Stimulated activated CD8-positive, alpha-beta memory T cell treated with anti-CD3 and anti-CD28 coated beads, Interleukin-7, amount 100 ng/mL, for 48 hours (primary cell): ENCODE measurements at regions not wholly inside any gene's neighbourhood (a gene's known extent, or its start where the extent isn't known, plus 50 kb on each side); places are given as distances from the start of the nearest gene placed in this dataset.
"Not testable (repeated sequence)": the region's sequence is repeated elsewhere in the genome, so short reads cannot be mapped to it uniquely, and the experiment has no call there.

Source experiments
- DNase-seq, 2 donors: peaks; one replicate each; pipeline ENCODE4 v3.0.0-alpha.2; 2020; ENCODE audit warnings: low read depth in 1 of 2; ENCODE audit errors: extremely low read depth in 1 of 2

DNA sequence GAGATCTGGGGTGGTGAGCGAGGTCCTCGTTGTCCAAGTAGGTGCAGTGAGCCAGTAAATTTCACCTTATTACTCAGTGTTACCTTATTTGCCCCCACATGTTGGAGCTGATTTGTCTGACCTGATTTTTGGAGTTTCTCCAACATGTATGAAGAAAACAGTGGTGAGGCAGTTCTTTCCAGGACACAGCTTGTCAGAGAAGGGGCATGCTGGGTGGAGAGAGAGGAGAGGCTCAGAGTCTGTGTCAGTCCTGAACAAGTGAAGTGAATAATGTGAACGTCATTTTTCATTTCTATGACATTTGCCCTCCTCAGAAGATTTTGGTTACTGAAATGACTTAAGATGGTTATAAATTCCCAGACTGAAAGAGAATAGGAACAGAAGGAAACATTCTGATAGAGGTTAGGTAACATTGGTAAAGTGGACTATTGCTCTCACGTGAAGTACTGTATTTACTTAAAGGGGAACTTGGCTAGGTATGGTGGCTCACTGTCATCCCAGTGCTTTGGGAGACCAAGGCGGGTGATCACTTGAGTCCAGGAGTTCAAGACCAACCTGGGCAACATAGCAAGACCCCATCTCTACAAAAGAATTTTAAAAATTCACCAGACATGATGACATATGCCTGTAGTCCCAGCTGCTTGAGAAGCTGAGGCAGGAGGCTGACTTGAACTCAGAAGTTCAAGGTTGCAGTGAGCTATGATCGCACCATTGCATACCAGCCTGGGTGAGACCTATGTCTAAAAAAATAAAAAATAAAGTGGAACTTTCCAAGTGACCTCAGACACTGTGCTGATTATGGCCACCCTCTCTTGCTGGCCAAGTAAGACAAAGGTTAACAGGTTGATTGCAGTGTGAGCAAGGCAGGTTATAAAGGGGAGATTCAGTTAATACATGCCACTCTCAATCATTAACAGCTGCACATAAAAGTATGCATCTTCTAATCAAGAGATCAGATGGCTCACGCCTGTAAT, 184.3 kb downstream of the EDN1 start:
- no peak for DNase-seq

DNA sequence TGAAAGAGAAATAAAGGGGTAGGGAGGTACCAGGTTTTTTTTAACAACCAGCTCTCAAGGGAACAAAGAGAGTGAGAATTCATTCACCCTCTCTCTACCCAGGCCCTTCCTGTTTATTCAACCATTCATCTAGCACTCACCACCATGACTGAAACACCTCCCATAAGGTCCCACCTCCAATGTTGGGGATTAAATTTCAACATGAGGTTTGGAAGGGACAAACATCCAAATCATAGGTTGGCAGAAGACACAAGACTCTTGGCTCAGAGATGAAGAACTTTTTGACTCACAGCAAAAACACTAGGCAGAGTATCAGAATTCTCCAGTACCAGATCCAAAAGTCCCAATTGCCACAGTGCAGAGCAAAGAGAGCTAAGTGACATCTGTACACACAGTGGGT, 186.3 kb downstream of the EDN1 start:
- no peak for DNase-seq

- no peak for DNase-seq
Measured at GRCh38 chr6:12477616-12478015, 187.5 kb downstream of the EDN1 start.

DNA sequence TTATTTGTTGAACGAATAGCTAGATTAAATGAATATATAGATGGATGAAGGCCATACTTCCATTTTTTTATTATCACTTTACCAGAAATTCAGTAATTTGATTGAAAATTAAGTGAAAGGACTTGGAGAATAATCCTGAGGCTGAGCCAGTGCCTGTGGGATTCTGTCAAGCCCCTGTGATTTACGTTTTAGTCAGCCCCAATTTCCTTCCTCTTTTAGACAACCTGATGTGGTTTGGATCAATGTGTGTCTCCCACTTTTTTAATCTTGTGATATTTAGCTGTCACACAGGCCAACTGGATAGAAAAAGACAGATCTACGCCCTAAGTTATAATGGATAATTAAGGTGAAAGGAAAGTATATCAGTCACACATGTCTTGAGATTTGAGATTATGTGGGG, 188.8 kb downstream of the EDN1 start:
- no peak for DNase-seq

DNA sequence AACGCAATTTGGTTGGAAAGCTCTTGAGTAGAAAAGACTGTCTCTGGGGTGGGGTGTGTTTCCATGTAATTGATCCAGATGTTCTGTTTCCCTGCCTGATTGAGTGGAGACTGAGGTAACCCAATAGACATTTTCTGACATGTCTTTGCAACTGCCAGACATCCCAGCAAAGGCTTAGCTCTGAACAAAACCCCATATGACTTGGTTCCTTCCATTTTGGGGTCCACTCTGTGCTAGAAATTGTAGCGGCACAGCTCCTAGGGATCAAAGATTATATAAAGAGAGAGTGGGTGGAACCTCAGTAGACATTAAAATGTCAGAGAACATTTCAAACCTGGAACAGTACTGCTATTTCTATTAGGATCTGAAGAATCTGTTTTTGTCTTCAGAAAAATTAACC, 189.3 kb downstream of the EDN1 start:
- DNase-seq: no peak

DNA sequence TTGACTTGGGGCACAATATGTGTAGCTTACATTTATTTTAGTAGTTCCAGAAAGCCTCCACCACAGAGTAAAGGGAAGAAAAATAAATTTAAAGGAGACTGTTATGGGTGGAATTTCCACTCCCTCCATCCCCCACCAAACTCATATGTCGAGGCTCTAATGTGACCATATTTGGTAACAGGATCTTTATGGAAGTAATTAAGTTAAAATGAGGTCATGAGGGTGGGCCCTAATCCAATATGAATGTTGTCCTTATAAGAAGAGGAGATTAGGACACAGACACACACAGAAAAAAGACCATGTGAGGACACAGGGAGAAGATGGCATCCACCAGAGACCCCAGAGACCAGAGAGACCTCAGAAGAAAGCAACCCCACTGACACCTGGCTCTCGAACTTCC, 189.7 kb downstream of the EDN1 start:
- DNase-seq: no peak

- DNase-seq: no peak
Measured at GRCh38 chr6:12480379-12480778, 190.2 kb downstream of the EDN1 start.

- no peak for DNase-seq
Measured at GRCh38 chr6:12481292-12481691, 191.1 kb downstream of the EDN1 start.

- DNase-seq: no peak
Measured at GRCh38 chr6:12481850-12482249, 191.7 kb downstream of the EDN1 start.

- no peak for DNase-seq
Measured at GRCh38 chr6:12482386-12483375, 192.5 kb downstream of the EDN1 start.

DNA sequence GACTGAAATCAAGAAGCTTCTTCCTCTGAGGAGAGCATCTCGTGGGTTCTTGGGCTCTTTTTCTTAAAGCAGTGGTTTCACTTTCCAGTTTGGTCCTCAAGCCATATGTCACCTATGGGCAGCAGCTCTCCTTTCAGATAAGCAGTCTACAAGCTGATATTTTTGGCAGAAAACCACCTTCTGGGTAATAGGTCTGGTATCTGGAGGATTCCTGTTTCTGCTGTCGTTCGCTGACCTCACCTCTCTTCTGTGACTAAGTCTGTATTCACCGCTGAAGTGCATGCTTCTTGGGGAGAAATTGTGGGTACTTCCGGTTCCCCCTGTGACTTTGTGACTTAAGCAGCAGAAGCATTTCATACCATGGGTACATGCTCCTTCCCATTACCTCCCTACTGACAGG, 193.6 kb downstream of the EDN1 start:
- DNase-seq: peak in 1 of 2 donors; percentile 7

- no peak for DNase-seq
Measured at GRCh38 chr6:12484519-12484918, 194.4 kb downstream of the EDN1 start.

DNA sequence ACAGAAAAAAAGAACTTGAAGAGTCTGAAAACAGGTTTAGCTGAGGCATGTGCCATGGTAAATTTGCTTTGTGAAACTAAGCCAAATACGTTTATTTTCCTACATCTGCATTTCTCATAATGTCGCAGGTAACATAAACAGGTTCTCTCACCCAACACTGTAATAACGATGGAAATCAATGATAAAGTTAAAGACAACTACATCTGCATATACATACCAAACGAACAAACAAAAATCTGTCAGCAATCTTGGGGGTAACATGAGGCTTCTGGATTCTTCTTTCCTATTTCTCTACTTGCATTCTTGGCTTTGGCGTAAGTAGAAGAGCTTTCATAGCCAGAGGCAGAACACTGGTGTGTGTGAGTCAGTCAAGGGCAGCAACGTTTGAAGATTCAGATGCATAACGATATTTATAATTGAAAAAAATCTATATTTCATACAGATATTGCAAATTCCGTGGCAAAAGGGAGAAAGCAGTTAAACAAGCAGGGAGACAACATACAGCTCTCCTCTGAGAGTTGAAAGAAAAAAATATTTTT, 195.1 kb downstream of the EDN1 start:
- DNase-seq: no peak

DNA sequence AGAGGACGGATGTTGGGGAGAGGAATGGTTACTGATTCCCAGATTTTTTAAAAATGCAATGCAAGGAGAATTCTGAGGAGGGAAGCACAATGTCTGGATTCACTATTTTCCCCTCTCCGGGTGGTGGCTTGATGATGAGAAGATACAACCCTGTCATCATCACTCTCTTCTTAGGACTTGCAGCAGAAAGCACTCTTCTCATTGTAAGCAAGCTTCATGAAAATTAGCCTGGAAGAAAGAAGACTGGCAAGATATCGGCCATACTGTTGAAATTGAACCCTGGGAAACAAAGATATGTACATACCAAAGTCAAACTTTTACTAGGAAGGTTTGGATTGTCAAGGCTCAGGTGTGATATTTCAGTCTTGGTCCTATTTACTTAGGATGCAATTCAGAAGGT, 195.7 kb downstream of the EDN1 start:
- no peak for DNase-seq

DNA sequence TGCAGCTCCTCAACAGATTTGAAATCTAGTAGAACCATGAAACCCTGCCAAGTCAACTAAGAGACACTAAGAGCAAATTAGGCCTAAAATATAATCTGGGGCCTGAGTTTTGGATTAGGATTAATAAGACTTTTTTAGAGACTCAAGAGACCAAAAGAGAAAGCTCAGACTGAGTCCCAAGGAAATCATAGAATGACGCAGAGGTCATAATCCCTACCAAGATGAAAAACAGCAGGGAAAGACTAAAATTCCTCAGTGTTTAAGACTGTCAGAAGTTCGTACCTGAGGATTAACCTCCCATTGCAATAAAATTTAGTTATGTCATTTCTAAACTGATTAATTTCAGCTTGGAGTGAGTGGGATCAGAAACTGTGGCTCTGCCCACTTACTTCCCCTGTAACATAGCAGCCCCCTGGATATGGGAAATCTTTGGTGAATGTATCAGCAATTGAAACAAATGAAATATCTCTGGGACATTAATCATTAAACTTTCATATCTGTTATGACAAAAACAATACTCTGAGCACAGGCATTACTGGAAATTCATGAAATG, 200.3 kb downstream of the EDN1 start:
- no peak for DNase-seq

- DNase-seq: peak in 1 of 2 donors; percentile 26
Measured at GRCh38 chr6:12490904-12491571, 200.9 kb downstream of the EDN1 start.

DNA sequence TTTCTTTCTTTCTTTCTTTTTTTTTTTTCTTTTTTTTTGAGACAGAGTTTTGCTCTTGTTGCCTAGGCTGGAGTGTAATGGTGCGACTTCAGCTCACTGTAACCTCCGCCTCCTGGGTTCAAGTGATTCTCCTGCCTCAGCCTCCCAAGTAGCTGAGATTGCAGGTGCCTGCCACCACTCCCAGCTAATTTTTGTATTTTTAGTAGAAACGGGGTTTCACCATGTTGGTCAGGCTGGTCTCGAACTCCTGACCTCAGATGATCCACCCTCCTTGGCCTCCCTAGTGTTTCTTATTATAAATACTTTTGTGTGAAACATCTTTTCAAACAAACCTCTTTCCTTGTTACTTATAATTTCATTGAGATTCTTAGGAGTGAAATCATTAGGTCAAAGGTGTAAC, 202.8 kb downstream of the EDN1 start:
- DNase-seq: not testable (repeated sequence)

DNA sequence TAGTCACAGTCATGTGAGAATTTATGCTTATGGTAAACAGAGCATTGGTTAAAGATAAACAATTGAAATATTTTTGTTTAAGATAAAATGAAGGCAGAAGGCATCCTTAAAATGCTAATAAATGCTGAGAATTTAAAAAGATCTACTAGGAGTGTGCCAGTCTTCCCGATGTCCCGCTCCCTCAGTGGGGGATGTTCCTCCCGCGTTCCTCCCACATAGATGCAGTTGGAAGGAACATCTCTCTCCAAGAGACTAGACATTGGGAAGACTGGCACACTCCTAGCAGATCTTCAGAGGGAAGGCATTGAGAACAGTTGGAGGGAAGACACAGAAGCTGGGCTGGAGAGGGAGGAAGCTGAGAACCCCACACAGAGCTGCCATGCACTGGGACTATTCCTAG, 203.3 kb downstream of the EDN1 start:
- no peak for DNase-seq

- DNase-seq: no peak
Measured at GRCh38 chr6:12494161-12494560, 204.0 kb downstream of the EDN1 start.

DNA sequence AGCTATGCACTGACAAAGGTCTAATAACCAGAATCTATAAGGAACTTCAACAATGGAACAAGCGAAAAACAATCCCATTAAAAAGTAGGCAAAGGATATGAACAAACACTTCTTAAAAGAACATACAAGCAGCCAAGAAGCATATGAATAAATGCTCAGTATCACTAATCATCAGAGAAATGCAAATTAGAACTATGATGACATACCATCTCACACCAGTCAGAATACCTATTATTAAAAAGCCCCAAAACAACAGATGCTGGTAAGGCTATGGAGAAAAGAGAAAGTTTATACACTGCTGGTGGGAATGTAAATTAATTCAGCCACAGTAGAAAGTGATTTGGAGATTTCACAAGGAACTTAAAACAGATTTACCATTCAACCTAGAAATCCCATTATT, 211.8 kb downstream of the EDN1 start:
- DNase-seq: no peak
